GM19372 (cell line): ENCODE measurements at regions not wholly inside any gene's neighbourhood (a gene's known extent, or its start where the extent isn't known, plus 50 kb on each side); places are given as distances from the start of the nearest gene placed in this dataset.

ENCODE experiments used
- ATAC-seq: cut with Tn5 transposase; IDR thresholded peaks from one replicate; pipeline ENCODE4 v1.9.1; 2021; ENCODE audit warnings: mild to moderate bottlenecking, low read depth, moderate library complexity; ENCODE audit not compliant: unreplicated experiment

DNA sequence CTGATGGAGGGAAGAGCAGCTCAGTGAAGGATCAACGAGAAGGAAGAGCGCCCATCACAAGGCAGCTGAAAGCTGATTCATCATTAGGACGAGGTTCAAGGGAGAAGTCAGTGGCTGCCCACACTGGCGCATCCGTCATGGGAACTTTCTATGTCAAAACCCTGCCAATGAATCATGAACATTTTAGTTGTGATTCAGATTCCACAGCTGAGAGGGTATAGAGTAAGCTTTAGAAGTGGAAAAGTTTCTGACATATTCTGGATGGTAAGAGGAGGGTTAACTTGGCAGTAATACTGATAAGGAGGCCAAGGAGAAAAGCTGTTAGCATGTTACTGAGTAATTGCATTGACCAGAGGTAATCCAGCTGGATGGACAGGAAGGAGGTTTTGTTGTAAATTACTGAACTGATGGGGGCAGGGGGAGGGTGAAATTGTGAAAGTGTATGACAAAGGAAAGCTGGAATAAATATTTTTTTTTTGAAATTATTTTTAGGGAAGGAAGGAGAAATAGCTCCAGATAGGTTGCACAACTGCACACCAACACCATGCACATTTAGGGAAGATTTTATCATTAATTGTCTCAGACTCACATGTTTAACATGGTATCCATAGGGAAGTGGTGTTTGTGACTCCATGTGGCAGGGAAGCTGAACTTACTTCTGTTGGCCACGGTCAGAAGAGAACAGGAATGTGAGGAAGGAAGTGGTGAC lies 78.3 kb upstream of the NRP1 start:
- no peak for ATAC-seq

DNA sequence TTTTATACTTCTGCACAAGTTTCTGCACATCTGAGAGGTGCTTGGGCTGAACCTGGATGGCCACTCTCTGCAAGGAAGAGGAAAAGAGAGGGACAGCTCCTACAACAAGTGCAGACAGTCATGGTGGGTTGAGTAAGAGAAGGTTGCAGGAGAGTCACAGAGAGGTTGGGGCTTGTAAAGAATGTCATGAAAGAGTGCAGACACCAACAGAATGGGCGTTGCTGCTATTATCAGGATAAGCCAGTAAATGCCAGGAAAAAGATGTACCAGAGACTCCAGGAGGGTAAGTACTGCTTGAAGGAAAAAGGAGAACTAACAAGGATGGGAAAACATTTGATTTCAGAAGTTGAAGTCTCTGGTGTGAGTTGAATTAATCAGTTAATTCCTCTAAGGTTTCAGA lies 77.8 kb upstream of the NRP1 start:
- no peak for ATAC-seq

DNA sequence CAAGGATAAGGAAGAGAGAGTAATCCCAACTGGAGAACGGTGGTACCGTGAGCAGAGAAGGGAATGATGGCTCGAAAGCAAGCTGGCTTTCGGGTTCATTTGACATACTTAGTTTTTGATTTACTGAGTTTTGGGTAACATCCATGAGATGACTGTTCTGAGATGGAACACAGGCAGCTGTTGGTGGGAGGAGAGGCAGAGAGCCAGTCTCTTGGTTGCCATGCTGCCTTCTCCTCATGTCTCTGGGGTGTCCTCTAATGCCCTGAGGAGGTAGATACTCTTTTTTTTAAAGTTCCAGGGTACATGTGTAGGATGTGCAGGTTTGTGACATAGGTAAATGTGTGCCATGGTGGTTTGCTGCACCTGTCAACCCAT lies 76.4 kb upstream of the NRP1 start:
- no peak for ATAC-seq

DNA sequence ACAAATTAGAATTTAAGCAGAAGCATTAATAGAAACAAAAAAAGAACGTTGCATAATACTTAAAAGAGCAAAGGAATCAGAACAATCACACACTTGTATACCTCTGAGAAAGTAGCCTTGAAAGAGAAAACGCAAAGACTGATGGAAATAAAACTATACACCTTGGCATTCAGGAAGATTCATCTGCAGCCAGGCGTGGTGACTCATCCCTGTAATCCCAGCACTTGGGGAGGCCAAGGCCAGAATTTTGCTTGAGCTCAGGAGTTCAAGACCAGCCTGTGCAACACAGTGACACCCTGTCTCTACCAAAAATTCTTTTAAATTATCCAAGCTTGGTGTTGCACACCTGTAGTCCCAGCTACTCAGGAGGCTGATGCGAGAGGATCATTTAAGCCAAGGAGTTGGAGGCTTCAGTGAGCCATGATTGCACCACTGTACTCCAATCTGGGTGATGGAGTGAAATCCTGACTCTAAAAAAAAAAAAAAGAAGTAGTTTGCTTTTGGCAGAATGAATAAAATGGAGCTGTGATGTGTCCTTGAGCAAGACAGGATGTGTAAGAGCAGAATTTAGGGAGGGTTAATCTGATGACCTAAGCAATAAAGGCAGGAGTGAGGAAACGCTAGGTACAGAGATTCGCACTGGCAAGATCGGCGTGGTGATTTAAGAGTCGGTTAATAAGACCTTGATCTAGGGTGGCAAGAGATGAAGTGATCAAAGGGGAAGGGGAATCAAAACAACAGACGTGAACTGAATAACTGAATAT lies 75.8 kb upstream of the NRP1 start:
- no peak for ATAC-seq

DNA sequence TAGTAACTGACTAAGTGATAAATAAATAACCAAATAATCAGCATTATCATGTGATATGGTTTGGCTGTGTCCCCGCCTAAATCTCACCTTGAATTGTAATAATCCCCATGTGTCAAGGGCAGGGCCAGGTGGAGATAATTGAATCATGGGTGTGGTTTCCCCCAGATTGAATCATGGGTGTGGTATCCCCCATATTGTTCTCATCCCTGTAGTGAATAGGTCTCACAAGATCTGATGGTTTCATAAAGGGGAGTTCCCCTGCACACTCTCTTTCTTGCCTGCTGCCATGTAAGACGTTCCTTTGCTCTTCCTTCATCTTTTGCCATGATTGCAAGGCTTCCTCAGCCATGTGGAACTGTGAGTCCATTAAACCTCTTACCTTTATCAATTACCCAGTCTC lies 72.1 kb upstream of the NRP1 start:
- no peak for ATAC-seq

DNA sequence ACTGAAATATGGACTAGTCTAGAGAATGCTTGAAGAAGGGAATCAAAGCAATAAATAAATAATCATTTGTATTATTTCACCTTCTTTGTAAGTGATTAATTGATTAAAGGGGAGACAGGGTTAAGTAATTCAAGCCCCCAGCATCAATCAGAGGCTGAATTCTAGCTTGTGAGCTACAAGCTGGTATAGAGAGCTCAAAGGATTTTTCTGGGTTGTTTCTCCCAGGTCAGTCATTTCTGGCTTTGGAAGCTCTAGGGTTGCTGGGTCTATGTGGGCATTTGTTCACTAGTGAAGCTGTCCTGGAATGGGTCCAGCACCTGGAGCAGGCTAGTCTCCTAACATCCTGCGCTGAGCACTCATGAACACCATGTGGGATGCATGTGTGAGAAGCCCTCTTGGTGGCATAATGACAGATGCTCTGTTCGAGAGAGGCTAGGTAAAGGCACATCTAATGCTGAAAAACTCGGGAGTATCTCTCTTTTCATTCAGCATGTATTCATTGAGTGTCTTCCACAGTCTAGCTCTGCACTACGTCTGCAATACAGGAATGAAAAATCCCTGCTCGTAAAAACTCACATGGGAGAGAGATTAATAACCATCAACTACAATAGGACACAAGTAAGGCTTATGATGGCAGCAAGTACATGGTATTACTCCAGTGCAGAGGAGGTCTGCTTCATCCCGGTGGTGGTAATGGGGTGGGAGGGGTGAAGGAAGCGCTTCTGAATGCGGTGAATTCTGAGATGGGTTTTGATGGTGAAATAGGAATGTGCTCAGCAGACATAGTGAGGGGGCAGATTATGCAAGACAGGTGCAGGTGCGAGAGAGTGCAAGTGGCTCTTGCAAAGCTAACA lies 68.0 kb upstream of the NRP1 start:
- ATAC-seq: no peak

DNA sequence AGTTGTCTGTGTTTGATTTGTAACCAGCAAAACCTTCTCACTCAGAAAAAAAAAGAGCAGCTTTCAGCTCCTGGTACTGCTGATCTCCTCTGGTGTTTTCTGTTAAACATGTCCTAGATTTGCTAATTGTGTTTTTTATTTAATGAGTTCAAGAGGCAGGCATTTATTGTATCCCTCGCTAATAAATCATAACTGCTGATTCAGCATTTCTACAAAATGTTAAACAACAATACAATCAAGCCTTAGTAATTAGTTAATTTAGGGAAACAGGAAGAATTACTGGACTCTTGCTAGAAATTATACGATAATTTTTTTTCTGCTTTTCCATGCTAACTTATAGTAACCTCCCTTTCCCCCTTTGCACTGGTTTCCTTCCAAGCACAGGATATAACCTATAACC lies 66.8 kb upstream of the NRP1 start:
- ATAC-seq: no peak

DNA sequence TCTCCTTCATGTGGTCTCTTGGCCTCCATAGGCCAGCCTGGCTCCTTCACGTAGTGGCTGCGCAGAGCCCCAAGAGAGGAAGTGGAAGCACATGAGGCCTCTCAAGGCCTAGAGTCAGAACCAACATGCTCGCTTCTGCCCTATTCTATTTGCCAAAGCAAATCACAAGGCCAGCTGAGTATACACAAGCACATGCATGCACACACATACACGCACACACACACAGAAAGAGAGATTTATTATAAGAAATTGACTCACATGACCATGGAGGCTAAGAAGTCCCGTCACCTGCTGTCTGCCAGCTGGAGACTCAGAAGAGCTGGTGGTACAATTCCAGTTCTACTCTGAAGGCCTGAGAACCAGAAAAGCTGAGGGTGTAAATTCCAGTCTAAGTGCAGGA lies 64.3 kb upstream of the NRP1 start:
- no peak for ATAC-seq

DNA sequence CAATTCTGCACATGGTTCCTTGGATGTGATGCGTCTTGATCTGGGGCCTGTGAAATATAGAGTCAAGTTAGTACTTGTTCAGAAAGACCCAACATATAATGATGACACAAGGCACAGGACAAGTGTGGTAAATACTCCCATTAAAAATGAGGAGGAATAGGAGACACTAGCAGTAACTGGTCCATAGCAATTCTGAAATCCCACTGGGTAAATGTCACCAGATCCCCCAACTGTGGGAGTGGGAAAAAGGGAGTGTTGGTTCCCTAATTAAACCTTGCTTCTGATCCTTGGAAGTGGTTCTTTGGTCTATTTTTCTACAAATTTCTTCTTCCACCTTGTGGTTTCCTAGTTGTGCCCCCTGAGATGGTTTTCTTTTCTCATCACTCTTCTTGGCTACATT lies 62.5 kb upstream of the NRP1 start:
- no peak for ATAC-seq

DNA sequence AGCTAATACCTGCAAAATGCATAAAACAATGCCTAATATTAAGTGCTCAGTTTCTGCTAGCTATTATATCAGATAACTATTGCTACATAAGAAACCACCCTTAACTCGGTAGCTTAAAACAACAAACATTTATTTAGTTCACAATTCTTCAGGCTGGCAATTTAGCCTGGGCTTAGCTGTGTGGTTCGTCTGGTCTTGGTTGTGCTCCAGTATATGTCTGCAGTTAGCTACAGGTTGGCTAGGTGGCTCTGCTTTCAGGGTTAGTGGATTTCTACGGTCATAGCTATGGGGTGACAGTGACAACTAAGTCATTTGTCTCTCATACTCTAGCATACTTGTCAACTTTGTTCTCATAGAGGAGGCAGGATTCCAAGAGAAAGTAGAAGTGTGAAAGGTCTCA lies 61.8 kb upstream of the NRP1 start:
- no peak for ATAC-seq

DNA sequence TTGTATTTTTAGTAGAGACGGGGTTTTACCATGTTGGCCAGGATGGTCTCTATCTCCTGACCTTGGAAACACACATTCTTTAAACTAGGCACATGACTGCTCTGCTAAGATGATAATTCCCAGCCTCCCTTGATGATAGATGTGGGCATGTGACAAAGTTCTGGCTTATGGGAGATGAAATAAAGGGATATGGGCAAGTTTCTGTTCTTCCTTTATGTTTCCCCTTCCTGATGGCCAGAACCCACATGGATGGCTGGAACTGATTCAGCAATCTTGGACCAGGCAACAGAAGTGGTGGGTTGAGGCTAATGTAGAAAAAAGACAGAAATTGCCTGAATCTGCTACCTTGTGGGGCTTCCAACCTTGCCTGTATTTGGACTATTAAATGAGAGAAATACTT lies 60.7 kb upstream of the NRP1 start:
- no peak for ATAC-seq

DNA sequence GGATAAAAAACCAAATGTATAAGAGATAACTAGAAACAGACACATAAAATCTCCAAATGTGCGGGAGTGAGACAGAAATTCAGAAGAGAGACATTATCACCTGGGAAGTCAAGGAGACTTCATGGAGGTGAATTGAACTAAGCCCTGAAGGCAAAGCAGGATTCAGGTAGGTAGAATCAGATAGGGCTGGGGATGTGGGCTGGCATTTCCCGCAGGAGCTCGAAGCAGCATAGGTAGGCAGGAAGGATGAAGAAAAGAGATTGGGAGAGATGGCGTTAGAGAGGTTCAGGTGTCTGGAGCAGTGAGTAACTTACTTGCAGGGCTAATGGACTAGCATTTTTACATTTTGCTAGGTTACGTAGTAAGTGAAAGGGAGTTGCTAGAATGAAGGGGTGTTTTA lies 58.2 kb upstream of the NRP1 start:
- no peak for ATAC-seq

DNA sequence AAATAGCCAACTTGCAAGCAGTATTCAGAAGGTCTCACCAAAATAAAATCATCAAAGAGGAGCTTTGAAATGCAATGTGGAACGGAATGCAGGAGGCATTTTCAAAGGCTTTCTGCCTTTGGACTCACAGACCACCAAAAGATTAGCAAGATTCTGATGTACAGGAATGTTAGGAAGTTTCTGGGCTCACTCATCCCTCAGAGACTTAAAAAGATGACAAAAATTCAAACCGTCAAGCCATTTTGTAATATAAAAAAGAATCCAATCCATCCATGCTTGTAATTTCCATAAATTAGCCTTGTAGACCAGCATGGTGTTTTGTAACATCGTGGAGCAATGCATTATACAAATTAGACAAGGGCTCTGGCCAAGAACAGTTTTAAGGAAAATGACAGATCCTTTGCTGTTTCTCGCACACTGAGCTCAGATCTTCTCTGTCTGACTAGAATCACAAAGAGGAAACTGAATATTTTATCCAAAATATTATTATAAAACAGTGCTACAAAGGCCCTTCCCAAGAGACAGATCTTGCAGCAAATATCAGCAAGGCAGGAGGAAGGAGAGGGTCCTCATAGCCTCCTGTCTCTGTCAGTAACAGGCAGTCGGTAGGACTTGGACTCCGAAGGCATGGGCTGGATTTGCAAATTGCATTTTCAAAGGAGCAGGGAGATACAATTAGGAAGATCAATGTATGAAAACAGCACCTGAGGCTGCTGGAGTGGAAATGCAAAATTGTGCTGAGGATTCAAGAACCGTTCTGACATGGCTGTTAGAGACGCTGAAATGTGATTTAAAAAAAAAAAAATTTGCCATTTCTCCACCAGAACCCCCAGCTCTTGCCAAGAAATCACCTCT lies 57.4 kb upstream of the NRP1 start:
- ATAC-seq: no peak

DNA sequence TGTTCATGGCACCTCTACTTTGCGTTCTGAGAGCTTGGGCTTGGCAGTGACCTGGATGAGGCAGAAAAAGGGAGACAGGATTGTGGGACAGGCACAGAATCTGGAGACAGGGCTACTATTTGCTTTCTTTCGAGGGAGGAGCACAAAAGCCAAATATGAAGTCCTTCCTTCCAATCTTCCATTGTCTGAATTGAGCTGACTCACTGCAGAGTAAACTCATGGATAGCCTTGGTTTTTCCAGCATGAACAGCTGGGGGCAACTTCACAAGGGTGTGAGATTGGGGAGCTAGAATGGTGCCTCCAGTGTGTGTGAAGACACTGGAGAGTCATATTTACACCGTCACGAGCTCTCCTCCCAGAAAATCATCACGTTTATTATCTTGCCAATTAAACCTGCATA lies 55.6 kb upstream of the NRP1 start:
- no peak for ATAC-seq

DNA sequence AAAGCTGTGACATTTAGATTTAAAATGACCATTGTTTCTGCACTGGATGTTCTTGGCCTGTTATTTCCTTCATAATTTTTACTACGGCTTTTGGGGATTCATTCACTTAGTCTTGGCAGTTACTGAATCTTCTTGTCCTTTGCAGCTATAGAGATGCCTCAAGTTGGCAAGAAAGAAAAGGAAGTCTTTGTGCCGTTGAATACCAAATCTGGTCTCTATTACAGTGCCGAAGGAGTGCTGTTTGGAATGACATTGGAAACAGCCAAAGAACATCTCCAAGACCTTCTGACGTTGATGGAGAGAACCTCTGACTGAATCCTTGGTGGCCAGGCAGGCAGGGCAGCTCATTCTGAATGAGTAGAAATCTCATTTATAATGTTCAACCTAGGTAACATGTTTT lies 54.3 kb upstream of the NRP1 start:
- no peak for ATAC-seq

DNA sequence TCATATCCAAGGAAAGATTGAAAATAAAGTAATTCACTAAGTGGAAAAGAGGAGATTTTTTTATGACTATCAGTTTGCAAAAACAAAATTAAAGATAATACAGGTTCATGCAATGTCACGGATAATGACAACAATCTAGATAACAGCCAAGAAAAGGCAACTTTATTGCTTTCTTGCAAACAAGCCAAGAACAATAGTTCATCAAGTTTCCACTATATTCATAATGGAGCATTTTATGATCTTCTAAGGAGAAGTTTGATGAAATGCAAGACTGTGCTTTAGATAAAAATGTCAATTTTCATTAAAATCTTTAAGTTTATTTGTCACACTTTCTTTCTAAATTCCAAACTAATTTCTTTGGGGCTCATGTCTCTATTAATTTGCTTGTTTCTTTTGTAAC lies 53.9 kb upstream of the NRP1 start:
- ATAC-seq: no peak

DNA sequence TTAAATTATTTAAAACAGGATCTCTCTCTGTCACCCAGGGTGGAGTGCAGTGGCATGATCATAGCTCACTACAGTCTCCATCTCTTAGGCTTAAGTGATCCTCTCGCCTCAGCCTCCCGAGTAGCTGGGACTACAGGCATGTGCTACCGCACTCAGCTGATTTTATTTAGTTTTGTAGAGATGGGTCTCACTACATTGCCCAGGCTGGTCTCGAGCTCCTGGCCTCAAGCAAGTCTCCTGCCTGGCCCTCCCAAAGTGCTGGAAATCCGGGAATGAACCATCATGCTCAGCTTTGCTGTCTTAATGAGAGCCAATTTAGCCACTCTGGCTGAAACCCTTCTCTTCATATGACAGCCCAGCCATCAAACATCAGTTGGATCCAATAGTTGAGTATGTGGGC lies 53.3 kb upstream of the NRP1 start:
- no peak for ATAC-seq

DNA sequence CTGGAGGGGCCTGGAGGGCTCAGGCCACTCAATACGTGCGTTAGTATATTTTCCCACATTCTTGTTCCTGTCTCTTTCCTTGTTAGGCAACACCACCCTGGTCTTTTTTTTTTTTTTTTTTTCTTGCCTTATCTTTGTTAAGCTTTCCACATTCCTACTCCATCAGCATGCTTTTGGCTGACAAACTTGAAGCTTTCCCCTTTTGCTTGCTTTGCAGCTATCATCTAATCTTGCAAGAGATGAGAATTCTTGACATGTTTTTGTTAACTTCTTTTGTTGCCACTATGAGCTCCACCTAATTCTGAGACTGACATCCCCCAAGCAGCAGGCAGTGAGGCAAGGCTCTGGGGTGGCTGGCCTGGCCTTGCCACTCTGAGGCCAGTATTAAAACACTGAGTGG lies 52.5 kb upstream of the NRP1 start:
- ATAC-seq: no peak

DNA sequence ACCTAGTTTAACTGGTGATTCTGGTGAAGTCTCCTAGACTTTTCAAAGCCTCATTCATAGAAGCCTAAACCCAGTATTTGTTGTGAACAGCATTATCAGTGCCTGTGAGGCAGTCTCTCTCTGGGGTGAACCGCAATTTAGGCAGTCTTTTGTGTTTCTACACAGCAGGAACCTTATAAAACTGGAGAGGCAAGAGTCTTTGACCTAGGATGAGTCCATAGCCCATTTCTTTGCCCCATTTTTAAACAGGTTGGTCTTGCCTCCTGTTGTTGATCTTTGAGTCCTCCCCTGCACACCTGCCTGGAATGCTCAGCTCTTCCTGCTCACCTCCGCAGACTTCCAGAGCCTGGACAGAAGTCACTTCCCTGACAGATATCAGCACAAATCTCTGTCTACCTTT lies 51.2 kb upstream of the NRP1 start:
- no peak for ATAC-seq

DNA sequence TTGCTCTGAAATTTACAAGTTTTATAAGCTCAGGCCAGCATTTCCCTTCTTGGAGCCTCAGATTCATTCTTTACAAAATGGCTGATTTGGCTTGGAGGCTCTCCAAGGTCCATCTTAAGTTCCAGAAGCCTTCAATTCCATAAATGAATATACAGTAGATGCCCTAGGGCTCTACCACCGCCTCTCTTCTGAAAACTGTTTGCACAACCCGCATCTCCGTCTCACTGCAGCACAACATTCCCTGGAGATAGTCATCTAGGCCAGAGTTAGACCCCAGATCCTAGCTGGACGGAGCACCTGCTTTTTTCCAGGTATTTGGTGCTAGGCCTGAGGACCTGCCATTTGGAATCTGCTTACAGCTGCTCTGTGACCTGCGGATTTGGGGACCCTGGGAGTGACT lies 50.5 kb upstream of the NRP1 start:
- ATAC-seq: no peak
